ENCODE measurements at regions not wholly inside any gene's neighbourhood (a gene's known extent, or its start where the extent isn't known, plus 50 kb on each side); places are given as distances from the start of the nearest gene placed in this dataset.
"Not testable (repeated sequence)": the region's sequence is repeated elsewhere in the genome, so short reads cannot be mapped to it uniquely, and the experiment has no call there.

GRCh38 chr7:121544726-121545125, 148.6 kb upstream of the FAM3C start:
- DNase-seq (ENCODE audit: low read depth, low spot score), result no peak
- no peak overlapping the region for H3K4me3 ChIP-seq (ENCODE audit: low read length)

GRCh38 chr7:121544238-121544637, 148.1 kb upstream of the FAM3C start:
- no peak overlapping the region for H3K4me3 ChIP-seq (ENCODE audit: low read length)
- DNase-seq (ENCODE audit: low read depth, low spot score), result no peak

- no peak overlapping the region for H3K4me3 ChIP-seq (ENCODE audit: low read length)
- no peak for DNase-seq (ENCODE audit: low read depth, low spot score)
Measured at GRCh38 chr7:121541457-121541856, 145.3 kb upstream of the FAM3C start.

GRCh38 chr7:121540138-121540537, 144.0 kb upstream of the FAM3C start:
- DNase-seq (ENCODE audit: low read depth, low spot score), result no peak

GRCh38 chr7:121537031-121537430, 140.9 kb upstream of the FAM3C start:
- no peak for DNase-seq (ENCODE audit: low read depth, low spot score)

More at GRCh38 chr7:121540138-121540537, 144.0 kb upstream of the FAM3C start:
- no peak overlapping the region for H3K4me3 ChIP-seq (ENCODE audit: low read length)

GRCh38 chr7:121531175-121532070, 135.3 kb upstream of the FAM3C start:
- DNase-seq (ENCODE audit: low read depth, low spot score), result no peak
- no peak overlapping the region for H3K4me3 ChIP-seq (ENCODE audit: low read length)

More at GRCh38 chr7:121537031-121537430, 140.9 kb upstream of the FAM3C start:
- no peak overlapping the region for H3K4me3 ChIP-seq (ENCODE audit: low read length)

GRCh38 chr7:121530227-121531174, 134.4 kb upstream of the FAM3C start:
- H3K4me3 ChIP-seq (ENCODE audit: low read length), result no peak overlapping the region
- DNase-seq (ENCODE audit: low read depth, low spot score), result no peak

- no peak for DNase-seq (ENCODE audit: low read depth, low spot score)
- no peak overlapping the region for H3K4me3 ChIP-seq (ENCODE audit: low read length)
Measured at GRCh38 chr7:121529003-121529402, 132.9 kb upstream of the FAM3C start.

- not testable (repeated sequence) for H3K4me3 ChIP-seq (ENCODE audit: low read length); DNase-seq (ENCODE audit: low read depth, low spot score)
Measured at GRCh38 chr7:121526210-121526609, 130.1 kb upstream of the FAM3C start.

- H3K4me3 ChIP-seq (ENCODE audit: low read length), result no peak overlapping the region
- no peak for DNase-seq (ENCODE audit: low read depth, low spot score)
Measured at GRCh38 chr7:121525155-121525819, 129.2 kb upstream of the FAM3C start.

- H3K4me3 ChIP-seq (ENCODE audit: low read length), result no peak overlapping the region
- no peak for DNase-seq (ENCODE audit: low read depth, low spot score)
Measured at GRCh38 chr7:121521711-121522400, 125.7 kb upstream of the FAM3C start.

GRCh38 chr7:121520911-121521310, 124.8 kb upstream of the FAM3C start:
- no peak overlapping the region for H3K4me3 ChIP-seq (ENCODE audit: low read length)
- no peak for DNase-seq (ENCODE audit: low read depth, low spot score)

GRCh38 chr7:121519548-121520521, 123.7 kb upstream of the FAM3C start:
- no peak for DNase-seq (ENCODE audit: low read depth, low spot score)
- H3K4me3 ChIP-seq (ENCODE audit: low read length), result no peak overlapping the region

- H3K4me3 ChIP-seq (ENCODE audit: low read length), result no peak overlapping the region
- DNase-seq (ENCODE audit: low read depth, low spot score), result no peak
Measured at GRCh38 chr7:121517591-121517990, 121.5 kb upstream of the FAM3C start.

- H3K4me3 ChIP-seq (ENCODE audit: low read length), result no peak overlapping the region
- no peak for DNase-seq (ENCODE audit: low read depth, low spot score)
Measured at GRCh38 chr7:121516821-121517220, 120.7 kb upstream of the FAM3C start.

GRCh38 chr7:121515630-121516401, 119.7 kb upstream of the FAM3C start:
- H3K4me3 ChIP-seq (ENCODE audit: low read length), result no peak overlapping the region
- no peak for DNase-seq (ENCODE audit: low read depth, low spot score)

- no peak for DNase-seq (ENCODE audit: low read depth, low spot score)
- H3K4me3 ChIP-seq (ENCODE audit: low read length), result no peak overlapping the region
Measured at GRCh38 chr7:121515229-121515628, 119.1 kb upstream of the FAM3C start.

Data from Jurkat, Clone E6-1 (cell line).